Activated CD8-positive, alpha-beta T cell treated with anti-CD3 and anti-CD28 coated beads for 36 hours (primary cell): ENCODE measurements at regions not wholly inside any gene's neighbourhood (a gene's known extent, or its start where the extent isn't known, plus 50 kb on each side); places are given as distances from the start of the nearest gene placed in this dataset.

Experiments used
- ATAC-seq: fragments of 200-7000 bp; cut with Tn5 transposase; one replicate; pipeline ENCODE4 v1.10.0; 2021; ENCODE audit warnings: mild to moderate bottlenecking, moderate library complexity
- CTCF ChIA-PET: fragments of 350-600 bp; sonication (Branson Sonifier 250); formaldehyde crosslinking; loops from one replicate; lab custom pipeline; 2021; ENCODE audit warnings: antibody characterized with exemption; lab: Charles Lee
- POLR2A ChIA-PET: fragments of 350-600 bp; sonication (Branson Sonifier 250); formaldehyde crosslinking; loops from one replicate; lab custom pipeline; 2021; ENCODE audit warnings: antibody characterized with exemption; lab: Charles Lee
- DNase-seq: peaks from one replicate; pipeline ENCODE4 v3.0.0-alpha.2; 2020
- H3K27ac Mint-ChIP-seq: one replicate; pipeline ENCODE4 v1.8.0; 2021; ENCODE audit warnings: mild to moderate bottlenecking, mixed read lengths
- H3K27me3 Mint-ChIP-seq: one replicate; pipeline ENCODE4 v1.8.0; 2021; ENCODE audit warnings: mixed read lengths
- H3K36me3 Mint-ChIP-seq: one replicate; pipeline ENCODE4 v1.8.0; 2021; ENCODE audit warnings: low read depth, mixed read lengths
- H3K4me1 Mint-ChIP-seq: one replicate; pipeline ENCODE4 v1.8.0; 2021; ENCODE audit warnings: low read depth, mixed read lengths
- H3K4me3 Mint-ChIP-seq: one replicate; pipeline ENCODE4 v1.8.0; 2021; ENCODE audit warnings: mild to moderate bottlenecking, moderate library complexity, mixed read lengths
- H3K9me3 Mint-ChIP-seq: one replicate; pipeline ENCODE4 v1.8.0; 2021; ENCODE audit warnings: mixed read lengths
- CTCF ChIP-seq: fragments of 200-600 bp; IDR thresholded peaks from one replicate; pipeline ENCODE4 v1.8.0; 2022; ENCODE audit warnings: antibody characterized with exemption, mild to moderate bottlenecking
- intact Hi-C: fragments of 100-400 bp; cut with micrococcal nuclease; formaldehyde crosslinking; loops from one replicate; pipeline ENCODE4 v1.10.0; 2022

- no peak overlapping the region for H3K4me3 Mint-ChIP-seq
- ATAC-seq (no peak), DNase-seq (no peak)
- no peaks in the 10 kb centered on the region for H3K4me1 Mint-ChIP-seq
- intact Hi-C loops, result no loop called here
- TF ChIP-seq CTCF, result no peak
- H3K27me3 Mint-ChIP-seq, result peaks cover 33% of the 10 kb centered on the region
- H3K27ac Mint-ChIP-seq, result no peak overlapping the region
- H3K9me3 Mint-ChIP-seq, result no peaks in the 10 kb centered on the region
- POLR2A ChIA-PET, result no interaction called here
- H3K36me3 Mint-ChIP-seq, result no peaks in the 10 kb centered on the region
- CTCF ChIA-PET, result no interaction called here
Measured at GRCh38 chr20:4513720-4514119, 172.5 kb upstream of the PRNP start.

- ATAC-seq, result no peak
- POLR2A ChIA-PET, result no interaction called here
- Mint-ChIP-seq H3K4me3 (no peak overlapping the region), H3K9me3 (no peaks in the 10 kb centered on the region), H3K27me3 (peaks cover 31% of the 10 kb centered on the region), H3K36me3 (no peaks in the 10 kb centered on the region), H3K27ac (no peak overlapping the region), H3K4me1 (no peaks in the 10 kb centered on the region)
- intact Hi-C loops, result no loop called here
- DNase-seq, result no peak
- CTCF ChIA-PET, result interaction anchor here (1.4 kb wide), 1 partner anchor 80 kb away, joined by 4 read pairs; no protein-coding TSS in a partner anchor
- TF ChIP-seq CTCF, result no peak
Measured at GRCh38 chr20:4512891-4513550, 173.2 kb upstream of the PRNP start.

- intact Hi-C loops, result no loop called here
- no peak for DNase-seq
- H3K27ac Mint-ChIP-seq, result no peak overlapping the region
- CTCF ChIA-PET, result interaction anchor here (1.4 kb wide), 1 partner anchor 81 kb away, joined by 4 read pairs; no protein-coding TSS in a partner anchor
- ATAC-seq, result no peak
- POLR2A ChIA-PET, result no interaction called here
- H3K4me3 Mint-ChIP-seq, result no peak overlapping the region
- peaks cover 26% of the 10 kb centered on the region for H3K27me3 Mint-ChIP-seq
- no peaks in the 10 kb centered on the region for H3K4me1 Mint-ChIP-seq
- TF ChIP-seq CTCF, result no peak
- H3K9me3 Mint-ChIP-seq, result no peaks in the 10 kb centered on the region
- no peaks in the 10 kb centered on the region for H3K36me3 Mint-ChIP-seq
Measured at GRCh38 chr20:4511776-4512175, 174.5 kb upstream of the PRNP start.

GRCh38 chr20:4509825-4510522 is 176.3 kb upstream of the PRNP start:
- ChIA-PET CTCF (interaction anchor here (1.1 to 1.8 kb wide), 2 partner anchors 9 to 23 kb away, joined by 3 to 6 read pairs; no protein-coding TSS in a partner anchor), POLR2A (no interaction called here)
- intact Hi-C loops, result no loop called here
- no peak overlapping the region for H3K4me3 Mint-ChIP-seq
- ATAC-seq (no peak), DNase-seq (no peak)
- H3K36me3 Mint-ChIP-seq, result no peaks in the 10 kb centered on the region
- H3K4me1 Mint-ChIP-seq, result no peaks in the 10 kb centered on the region
- peaks cover 29% of the 10 kb centered on the region for H3K27me3 Mint-ChIP-seq
- TF ChIP-seq CTCF, result no peak
- no peaks in the 10 kb centered on the region for H3K9me3 Mint-ChIP-seq
- H3K27ac Mint-ChIP-seq, result no peak overlapping the region

- intact Hi-C loops, result no loop called here
- POLR2A ChIA-PET, result no interaction called here
- DNase-seq (no peak), ATAC-seq (no peak)
- Mint-ChIP-seq H3K36me3 (no peaks in the 10 kb centered on the region), H3K4me1 (no peaks in the 10 kb centered on the region), H3K4me3 (no peak overlapping the region), H3K27ac (no peak overlapping the region), H3K27me3 (peaks cover 31% of the 10 kb centered on the region), H3K9me3 (no peaks in the 10 kb centered on the region)
- no peak for TF ChIP-seq CTCF
- CTCF ChIA-PET, result interaction anchor here (1.1 to 1.8 kb wide), 2 partner anchors 10 to 24 kb away, joined by 3 to 6 read pairs; no protein-coding TSS in a partner anchor
Measured at GRCh38 chr20:4508773-4509172, 177.5 kb upstream of the PRNP start.
